ENCODE measurements at regions not wholly inside any gene's neighbourhood (a gene's known extent, or its start where the extent isn't known, plus 50 kb on each side); places are given as distances from the start of the nearest gene placed in this dataset.

- H3K27me3 Mint-ChIP-seq (ENCODE audit: low read depth) = peaks cover 5% of the 10 kb centered on the region
- H3K4me3 Mint-ChIP-seq = no peak overlapping the region
These were observed 58.8 kb upstream of the MAMDC2 start for GRCh38 chr9:69984831-69985230.

GRCh38 chr9:69985971-69986370, 57.7 kb upstream of the MAMDC2 start:
- Mint-ChIP-seq H3K27ac (no peak overlapping the region), H3K27me3 (ENCODE audit: low read depth) (peaks cover 2% of the 10 kb centered on the region)
- no peak for DNase-seq (ENCODE audit: low spot score)

More at GRCh38 chr9:69984831-69985230, 58.8 kb upstream of the MAMDC2 start:
- no peak for DNase-seq (ENCODE audit: low spot score)
- Mint-ChIP-seq H3K9me3 (no peaks in the 10 kb centered on the region), H3K36me3 (ENCODE audit: low read depth) (no peaks in the 10 kb centered on the region), H3K27ac (no peak overlapping the region), H3K4me1 (ENCODE audit: low read depth) (no peaks in the 10 kb centered on the region)

GRCh38 chr9:69986970-69987369, 56.7 kb upstream of the MAMDC2 start:
- H3K27me3 Mint-ChIP-seq (ENCODE audit: low read depth) = peaks cover 2% of the 10 kb centered on the region
- no peak overlapping the region for H3K4me3 Mint-ChIP-seq
- no peaks in the 10 kb centered on the region for H3K36me3 Mint-ChIP-seq (ENCODE audit: low read depth)
- DNase-seq (ENCODE audit: low spot score) = no peak
- no peaks in the 10 kb centered on the region for H3K4me1 Mint-ChIP-seq (ENCODE audit: low read depth)
- no peak overlapping the region for H3K27ac Mint-ChIP-seq
- H3K9me3 Mint-ChIP-seq = no peaks in the 10 kb centered on the region

More at GRCh38 chr9:69985971-69986370, 57.7 kb upstream of the MAMDC2 start:
- Mint-ChIP-seq H3K36me3 (ENCODE audit: low read depth) (no peaks in the 10 kb centered on the region), H3K9me3 (no peaks in the 10 kb centered on the region), H3K4me3 (no peak overlapping the region), H3K4me1 (ENCODE audit: low read depth) (no peaks in the 10 kb centered on the region)

GRCh38 chr9:69987457-69987856, 56.2 kb upstream of the MAMDC2 start:
- Mint-ChIP-seq H3K27ac (no peak overlapping the region), H3K9me3 (no peaks in the 10 kb centered on the region), H3K36me3 (ENCODE audit: low read depth) (no peaks in the 10 kb centered on the region), H3K4me3 (no peak overlapping the region), H3K27me3 (ENCODE audit: low read depth) (peaks cover 2% of the 10 kb centered on the region), H3K4me1 (ENCODE audit: low read depth) (no peaks in the 10 kb centered on the region)
- DNase-seq (ENCODE audit: low spot score) = no peak

- H3K27me3 Mint-ChIP-seq (ENCODE audit: low read depth) = peaks cover 6% of the 10 kb centered on the region
- H3K4me3 Mint-ChIP-seq = no peak overlapping the region
- no peaks in the 10 kb centered on the region for H3K4me1 Mint-ChIP-seq (ENCODE audit: low read depth)
- no peaks in the 10 kb centered on the region for H3K9me3 Mint-ChIP-seq
- no peaks in the 10 kb centered on the region for H3K36me3 Mint-ChIP-seq (ENCODE audit: low read depth)
- no peak overlapping the region for H3K27ac Mint-ChIP-seq
- no peak for DNase-seq (ENCODE audit: low spot score)
These were observed 50.5 kb upstream of the MAMDC2 start for GRCh38 chr9:69993110-69993509.

Measured in T-helper 2 cell treated with Interferon-gamma antibody and Interleukin-4, amounts not matched to agents 5 μg/mL and 100 μg/mL, for 36 hours (primary cell).